ENCODE measurements at regions not wholly inside any gene's neighbourhood (a gene's known extent, or its start where the extent isn't known, plus 50 kb on each side); places are given as distances from the start of the nearest gene placed in this dataset.

GRCh38 chr11:87961606-87962005 is 213.6 kb downstream of the RAB38 start:
- TF ChIP-seq, protein P1, sequence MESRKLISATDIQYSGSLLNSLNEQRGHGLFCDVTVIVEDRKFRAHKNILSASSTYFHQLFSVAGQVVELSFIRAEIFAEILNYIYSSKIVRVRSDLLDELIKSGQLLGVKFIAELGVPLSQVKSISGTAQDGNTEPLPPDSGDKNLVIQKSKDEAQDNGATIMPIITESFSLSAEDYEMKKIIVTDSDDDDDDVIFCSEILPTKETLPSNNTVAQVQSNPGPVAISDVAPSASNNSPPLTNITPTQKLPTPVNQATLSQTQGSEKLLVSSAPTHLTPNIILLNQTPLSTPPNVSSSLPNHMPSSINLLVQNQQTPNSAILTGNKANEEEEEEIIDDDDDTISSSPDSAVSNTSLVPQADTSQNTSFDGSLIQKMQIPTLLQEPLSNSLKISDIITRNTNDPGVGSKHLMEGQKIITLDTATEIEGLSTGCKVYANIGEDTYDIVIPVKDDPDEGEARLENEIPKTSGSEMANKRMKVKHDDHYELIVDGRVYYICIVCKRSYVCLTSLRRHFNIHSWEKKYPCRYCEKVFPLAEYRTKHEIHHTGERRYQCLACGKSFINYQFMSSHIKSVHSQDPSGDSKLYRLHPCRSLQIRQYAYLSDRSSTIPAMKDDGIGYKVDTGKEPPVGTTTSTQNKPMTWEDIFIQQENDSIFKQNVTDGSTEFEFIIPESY (IDR thresholded peaks at IDR 0.05; ENCODE audit: extremely low read depth, insufficient replicate concordance, low read length): no peak
- TF ChIP-seq SIN3A (IDR thresholded peaks at IDR 0.05; ENCODE audit: low read depth): no peak
- no peak for TF ChIP-seq ELF1 (IDR thresholded peaks at IDR 0.05; ENCODE audit: borderline replicate concordance, low read depth)
- no peak for TF ChIP-seq RAD21 (IDR thresholded peaks at IDR 0.05; ENCODE audit: low read depth)
- TF ChIP-seq ZNF274 (IDR thresholded peaks at IDR 0.05; ENCODE audit: low read depth, low read length): no peak
- no peak for TF ChIP-seq CBX3 (IDR thresholded peaks at IDR 0.05; ENCODE audit: low read depth)
- no peak for TF ChIP-seq POLR2AphosphoS5 (IDR thresholded peaks at IDR 0.05; ENCODE audit: low read depth, low read length)
- TF ChIP-seq EZH2phosphoT487 (IDR thresholded peaks at IDR 0.05; ENCODE audit: borderline replicate concordance): no peak
- TF ChIP-seq, protein P2, sequence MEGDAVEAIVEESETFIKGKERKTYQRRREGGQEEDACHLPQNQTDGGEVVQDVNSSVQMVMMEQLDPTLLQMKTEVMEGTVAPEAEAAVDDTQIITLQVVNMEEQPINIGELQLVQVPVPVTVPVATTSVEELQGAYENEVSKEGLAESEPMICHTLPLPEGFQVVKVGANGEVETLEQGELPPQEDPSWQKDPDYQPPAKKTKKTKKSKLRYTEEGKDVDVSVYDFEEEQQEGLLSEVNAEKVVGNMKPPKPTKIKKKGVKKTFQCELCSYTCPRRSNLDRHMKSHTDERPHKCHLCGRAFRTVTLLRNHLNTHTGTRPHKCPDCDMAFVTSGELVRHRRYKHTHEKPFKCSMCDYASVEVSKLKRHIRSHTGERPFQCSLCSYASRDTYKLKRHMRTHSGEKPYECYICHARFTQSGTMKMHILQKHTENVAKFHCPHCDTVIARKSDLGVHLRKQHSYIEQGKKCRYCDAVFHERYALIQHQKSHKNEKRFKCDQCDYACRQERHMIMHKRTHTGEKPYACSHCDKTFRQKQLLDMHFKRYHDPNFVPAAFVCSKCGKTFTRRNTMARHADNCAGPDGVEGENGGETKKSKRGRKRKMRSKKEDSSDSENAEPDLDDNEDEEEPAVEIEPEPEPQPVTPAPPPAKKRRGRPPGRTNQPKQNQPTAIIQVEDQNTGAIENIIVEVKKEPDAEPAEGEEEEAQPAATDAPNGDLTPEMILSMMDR (IDR thresholded peaks at IDR 0.05 in 2 of 3, conservative IDR thresholded peaks at IDR 0.05 in 1 of 3; ENCODE audit: borderline replicate concordance in 1 of 3, insufficient read depth in 1 of 3, low read depth in 2 of 3, low read length in 2 of 3): no peak
- no peak for TF ChIP-seq TCF7L2 (IDR thresholded peaks at IDR 0.05; ENCODE audit: borderline replicate concordance, extremely low read depth, insufficient read depth, insufficient read length)
- TF ChIP-seq EGR1 (IDR thresholded peaks at IDR 0.05; ENCODE audit: low read depth): no peak
- TF ChIP-seq POLR2A (IDR thresholded peaks at IDR 0.05; ENCODE audit: borderline replicate concordance, extremely low read depth, insufficient read depth, insufficient read length): no peak
- Histone ChIP-seq H2AFZ (ENCODE audit: low read depth, low read length, poor library complexity, severe bottlenecking) (no peak overlapping the region), H3K27ac (ENCODE audit: low read depth, low read length) (no peak overlapping the region), H3K79me2 (ENCODE audit: insufficient read depth, low read length) (no peaks in the 10 kb centered on the region), H3K9me3 (ENCODE audit: control insufficient read depth in 1 of 2, insufficient read depth in 1 of 2, low read depth in 1 of 2, low read length in 2 of 2) (no peaks in the 10 kb centered on the region), H4K20me1 (ENCODE audit: insufficient read depth) (no peaks in the 10 kb centered on the region), H3K9ac (ENCODE audit: low read length) (no peak overlapping the region), H3K9me2 (ENCODE audit: insufficient read depth) (no peaks in the 10 kb centered on the region), H3K27me3 (ENCODE audit: insufficient read depth, low read length) (no peaks in the 10 kb centered on the region), H3K4me3 (replicated peaks in 1 of 2; ENCODE audit: low read depth in 1 of 2, low read length in 2 of 2) (no peak overlapping the region), H3K36me3 (ENCODE audit: control insufficient read depth in 1 of 2, insufficient read depth in 2 of 2, low read length in 2 of 2) (no peaks in the 10 kb centered on the region), H3K4me2 (ENCODE audit: low read length) (no peak overlapping the region), H3K4me1 (ENCODE audit: control insufficient read depth in 1 of 2, insufficient read depth in 2 of 2, low read length in 2 of 2) (no peaks in the 10 kb centered on the region)
- intact Hi-C loops (cut with micrococcal nuclease): no loop called here
- ChIA-PET POLR2A (no interaction called here), RAD21 (ENCODE audit: low non-redundant PET in 1 of 2, low total read pairs in 2 of 2, uncharacterized antibody in 2 of 2, unreplicated experiment in 2 of 2) (no interaction called here), CTCF (no interaction called here)
- BruUV-seq (replicated peaks): no TSS peak
- no peak for DNase-seq (ENCODE audit: low read depth, low spot score)
- ATAC-seq: no peak

All from HCT116 (cell line).